ENCODE measurements at regions not wholly inside any gene's neighbourhood (a gene's known extent, or its start where the extent isn't known, plus 50 kb on each side); places are given as distances from the start of the nearest gene placed in this dataset.

DNA sequence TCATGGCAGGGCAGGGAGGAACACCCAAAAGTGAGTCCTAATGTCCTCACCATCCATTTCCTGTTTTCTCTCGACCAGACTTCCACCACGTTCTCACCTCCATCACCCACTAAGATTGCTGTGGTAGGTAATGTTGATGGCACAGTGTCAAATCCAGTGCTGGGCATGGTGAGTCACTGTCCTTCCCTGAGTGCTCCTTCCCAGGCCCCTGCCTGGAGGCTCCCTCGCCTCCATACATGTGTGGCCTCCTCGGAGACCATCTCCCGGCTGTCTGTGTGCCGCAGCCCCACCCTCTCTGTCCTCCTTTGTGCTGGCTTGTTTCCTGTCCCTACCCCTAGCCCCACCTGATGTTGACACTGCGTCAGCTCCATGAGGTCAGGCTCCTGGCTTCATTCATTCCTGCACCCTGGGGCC, 177.5 kb downstream of the SYK start:
- no peak for DNase-seq (ENCODE audit: extremely low read depth, low read depth)

- no peak for DNase-seq (ENCODE audit: extremely low read depth, low read depth)
Measured at GRCh38 chr9:90979639-90980038, 178.0 kb downstream of the SYK start.

DNA sequence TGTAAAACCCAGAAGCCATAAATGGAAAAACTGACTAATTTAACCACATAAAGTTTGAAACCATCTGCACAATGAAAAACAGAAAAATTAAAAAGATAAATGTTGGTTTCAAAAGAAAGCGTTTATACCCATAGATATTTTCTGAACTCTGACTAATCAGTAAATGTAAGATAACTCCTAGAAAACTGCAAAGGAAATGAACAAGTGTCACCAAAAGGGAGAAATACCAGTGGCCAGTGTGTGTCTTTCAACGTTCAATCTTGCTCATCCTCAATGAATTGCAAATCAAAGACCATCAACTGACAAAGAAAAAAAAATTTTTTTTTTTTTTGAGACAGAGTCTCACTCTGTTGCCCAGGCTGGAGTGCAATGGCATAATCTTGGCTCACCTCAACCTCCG, 180.1 kb downstream of the SYK start:
- no peak for DNase-seq (ENCODE audit: extremely low read depth, low read depth)

DNA sequence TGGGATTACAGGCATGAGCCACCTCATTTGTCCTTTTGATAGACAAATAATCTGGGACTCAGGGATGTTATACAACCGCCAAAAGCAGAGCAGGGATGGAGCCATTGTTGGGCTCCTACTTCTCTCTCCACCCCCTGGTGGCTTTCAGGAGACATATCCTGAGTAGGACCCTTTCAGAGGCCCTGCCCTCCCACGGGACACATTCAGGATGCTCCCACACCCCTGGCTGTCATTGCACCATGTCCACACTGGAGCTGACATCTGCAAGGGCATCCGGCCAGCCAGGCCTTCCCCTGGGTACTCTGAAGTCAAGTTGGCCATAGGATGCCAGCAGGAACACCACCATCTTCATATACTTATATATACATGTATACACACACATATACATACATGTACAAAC, 181.8 kb downstream of the SYK start:
- DNase-seq (ENCODE audit: extremely low read depth, low read depth), result no peak

- DNase-seq (ENCODE audit: extremely low read depth, low read depth), result no peak
Measured at GRCh38 chr9:90985631-90986030, 184.0 kb downstream of the SYK start.

GRCh38 chr9:90986161-90986560, 184.5 kb downstream of the SYK start:
- no peak for DNase-seq (ENCODE audit: extremely low read depth, low read depth)

DNA sequence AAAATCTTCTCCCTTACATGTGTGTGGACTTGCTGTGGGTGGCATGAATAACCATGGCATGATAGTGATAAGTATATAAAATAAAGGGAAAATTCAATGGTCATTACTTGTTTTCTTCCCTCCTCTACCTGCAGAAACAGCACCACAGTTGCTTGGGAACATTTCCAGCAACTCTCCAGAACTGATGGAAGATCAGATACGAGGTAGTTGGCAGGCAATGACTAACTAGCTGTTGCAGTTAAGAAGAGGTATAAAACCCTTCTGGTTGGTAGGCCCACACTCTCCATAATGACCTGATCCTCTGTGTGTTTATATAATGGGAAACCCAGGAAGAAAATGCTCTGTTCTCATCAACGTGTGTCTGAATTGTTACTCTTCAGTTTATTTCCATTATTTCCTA, 185.9 kb downstream of the SYK start:
- no peak for DNase-seq (ENCODE audit: extremely low read depth, low read depth)

GRCh38 chr9:90988318-90988717, 186.7 kb downstream of the SYK start:
- no peak for DNase-seq (ENCODE audit: extremely low read depth, low read depth)

DNA sequence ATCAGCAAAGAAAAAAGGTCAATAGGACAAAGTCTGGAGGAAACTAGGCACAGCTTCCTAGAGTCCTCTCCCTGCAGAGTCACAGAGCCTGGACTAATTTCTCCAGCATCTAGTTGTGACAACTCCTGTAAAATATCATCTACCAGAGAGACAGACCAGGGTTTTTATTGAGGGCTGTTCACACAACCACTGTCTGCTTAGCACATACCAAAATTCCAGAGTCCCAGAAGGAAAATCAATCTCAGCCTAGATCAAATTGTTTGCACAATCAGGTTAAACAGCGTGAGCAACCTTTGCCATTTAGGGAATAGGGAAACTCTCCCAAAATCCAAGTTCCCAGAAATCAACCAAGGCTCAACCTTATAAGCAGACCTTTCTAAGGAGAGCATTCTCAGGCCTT, 190.3 kb downstream of the SYK start:
- DNase-seq (ENCODE audit: extremely low read depth, low read depth), result no peak

GRCh38 chr9:90995516-90995915, 193.9 kb downstream of the SYK start:
- DNase-seq (ENCODE audit: extremely low read depth, low read depth), result no peak

DNA sequence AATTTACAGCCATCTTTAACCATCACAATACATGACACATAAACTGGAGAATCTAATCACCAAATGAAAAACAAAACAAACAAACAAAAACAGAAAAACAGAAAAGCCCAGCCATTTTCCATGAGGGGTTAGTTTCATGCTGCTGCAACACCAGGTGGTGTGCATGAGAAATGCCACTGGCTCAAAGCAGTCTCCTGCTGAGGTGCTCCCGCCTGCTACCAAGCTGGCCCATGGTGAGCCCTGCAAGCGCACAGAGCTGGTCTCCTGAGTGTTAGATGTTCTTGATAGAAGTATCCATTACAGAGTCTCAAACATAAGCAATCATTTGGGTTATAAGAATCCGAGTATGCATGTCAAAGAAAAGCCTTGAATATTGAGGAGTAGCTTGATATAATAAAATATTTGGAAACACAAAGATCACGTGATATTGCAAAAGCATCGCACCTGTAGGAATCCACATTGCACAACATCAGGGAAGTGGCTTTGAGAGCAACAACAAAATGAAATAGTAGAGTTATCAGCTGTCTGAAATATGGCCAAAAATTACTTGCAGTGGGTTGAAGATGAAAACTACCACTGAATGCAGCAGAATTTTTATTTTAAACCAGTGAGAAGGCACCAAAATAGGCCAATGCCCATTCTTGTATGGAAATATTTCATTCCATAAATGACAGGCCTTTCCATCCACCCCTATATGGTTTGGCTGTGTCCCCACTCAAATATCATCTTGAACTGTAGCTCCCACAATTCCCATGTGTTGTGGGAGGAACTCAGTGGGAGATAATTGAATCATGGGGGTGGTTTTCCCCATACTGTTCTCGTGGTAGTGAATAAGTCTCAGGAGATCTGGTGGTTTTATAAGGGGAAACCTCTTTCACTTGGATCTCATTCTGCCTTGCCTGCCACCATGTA, 194.8 kb downstream of the SYK start:
- DNase-seq (ENCODE audit: extremely low read depth, low read depth), result no peak

GRCh38 chr9:90998573-90998972, 197.0 kb downstream of the SYK start:
- DNase-seq (ENCODE audit: extremely low read depth, low read depth), result no peak

GRCh38 chr9:90999425-91000397, 198.1 kb downstream of the SYK start:
- DNase-seq (ENCODE audit: extremely low read depth, low read depth), result no peak

DNA sequence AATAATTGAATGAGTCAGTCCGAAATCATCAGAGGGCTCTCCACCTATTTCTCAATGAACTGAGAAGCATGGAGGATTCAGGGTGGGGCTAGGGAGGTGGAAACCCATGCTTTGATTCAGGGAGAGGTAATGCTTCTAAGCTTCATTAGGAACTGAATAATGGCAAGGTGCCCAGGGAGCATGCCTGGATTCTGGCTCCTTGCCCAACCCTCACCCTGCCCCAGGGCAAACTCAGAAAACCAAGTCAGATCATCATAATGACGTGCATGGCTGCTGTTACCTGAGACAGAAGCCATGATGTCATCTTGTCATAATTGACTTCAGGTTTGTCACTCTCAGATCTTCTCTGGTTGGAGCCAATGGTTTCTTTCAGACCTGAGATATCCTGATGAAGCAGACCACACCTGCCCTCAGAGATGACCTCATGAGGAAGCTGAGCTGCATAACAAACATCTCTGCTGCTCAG, 199.6 kb downstream of the SYK start:
- DNase-seq (ENCODE audit: extremely low read depth, low read depth), result no peak

DNA sequence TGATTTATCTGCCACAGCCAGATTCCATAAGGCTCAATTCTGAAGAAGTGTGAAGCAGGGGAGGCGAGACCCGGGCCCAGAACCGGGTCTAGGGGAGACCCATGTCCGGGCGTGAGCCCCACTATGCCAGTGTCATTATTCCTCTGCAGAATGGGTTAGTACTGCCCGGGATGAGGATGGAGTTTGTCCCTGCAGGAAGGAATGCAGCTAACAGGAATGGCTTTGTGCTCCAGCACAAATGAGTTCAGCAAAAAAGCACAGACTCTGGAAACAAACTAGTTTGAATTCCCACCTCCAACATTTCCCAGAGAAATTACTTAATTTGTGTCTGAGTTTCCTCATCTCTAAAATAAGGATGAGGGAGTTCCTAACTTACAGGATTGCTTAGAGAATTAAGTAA, 202.9 kb downstream of the SYK start:
- DNase-seq (ENCODE audit: extremely low read depth, low read depth), result no peak

DNA sequence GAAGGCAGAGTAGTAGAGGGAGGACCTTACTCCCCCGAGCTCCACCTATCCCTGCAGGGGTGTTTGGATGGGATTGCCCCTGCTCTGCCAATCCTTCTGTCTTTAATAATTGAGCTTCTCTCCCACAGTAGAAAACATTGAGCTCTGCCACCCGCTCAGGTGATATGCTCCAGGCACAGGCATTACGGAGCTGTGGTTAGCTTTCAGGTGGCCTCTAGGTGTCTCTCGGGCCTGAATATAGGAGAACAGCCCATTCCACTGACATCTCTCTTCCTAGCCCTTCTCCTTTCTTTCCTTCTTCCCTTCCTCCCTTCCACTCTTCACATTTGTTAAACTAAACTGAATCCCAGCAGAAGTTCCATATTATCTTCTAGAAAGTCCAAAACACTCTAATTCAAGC, 203.4 kb downstream of the SYK start:
- no peak for DNase-seq (ENCODE audit: extremely low read depth, low read depth)

- DNase-seq (ENCODE audit: extremely low read depth, low read depth), result no peak
Measured at GRCh38 chr9:91006046-91006445, 204.4 kb downstream of the SYK start.

- no peak for DNase-seq (ENCODE audit: extremely low read depth, low read depth)
Measured at GRCh38 chr9:91008568-91008967, 206.9 kb downstream of the SYK start.

- DNase-seq (ENCODE audit: extremely low read depth, low read depth), result no peak
Measured at GRCh38 chr9:91011891-91012290, 210.3 kb downstream of the SYK start.

DNA sequence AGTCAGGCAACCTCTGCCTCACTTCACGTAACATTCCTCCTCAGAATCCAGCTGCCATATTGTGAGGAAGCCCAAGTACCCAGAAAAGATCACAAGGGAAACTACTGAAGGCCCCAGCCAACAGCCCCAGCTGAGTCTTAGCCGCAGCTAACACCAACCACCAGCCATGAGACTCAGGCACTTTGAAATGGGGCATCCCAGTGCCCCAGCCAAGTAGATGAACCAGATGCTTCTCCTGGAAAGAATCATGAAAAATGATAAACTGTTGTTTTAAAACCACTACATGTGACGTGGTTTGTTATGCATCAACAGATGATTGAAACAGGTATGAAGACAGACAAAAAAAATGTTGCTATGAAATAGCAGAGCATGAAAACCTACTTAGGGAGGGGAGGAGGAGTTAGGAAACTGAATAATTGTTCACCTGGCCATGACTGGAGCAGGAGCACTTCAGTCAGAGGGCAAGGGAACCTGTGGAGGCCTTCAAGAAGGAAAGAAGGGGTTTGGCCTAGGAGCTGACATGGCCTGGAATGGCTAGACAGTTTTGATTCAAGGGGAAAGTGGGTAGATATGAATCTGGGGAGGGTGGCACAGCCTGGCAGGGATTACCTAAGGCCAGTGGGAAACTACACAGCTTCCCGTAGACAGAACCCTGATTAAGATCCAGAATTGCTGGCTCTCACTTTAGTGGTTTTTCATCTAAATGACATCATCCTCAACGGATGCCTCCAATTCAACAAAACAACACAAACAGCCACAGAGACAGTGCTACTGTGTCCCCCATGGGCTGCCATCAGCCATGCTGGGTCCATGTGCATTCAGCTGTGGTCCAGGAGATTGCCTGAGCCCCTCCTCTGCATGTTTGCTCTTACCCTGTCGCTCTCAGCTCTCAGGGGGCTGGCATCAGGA, 211.6 kb downstream of the SYK start:
- no peak for DNase-seq (ENCODE audit: extremely low read depth, low read depth)

Data from NCI-H460 (cell line).